Renal cortical epithelial cell (primary cell): ENCODE measurements at regions not wholly inside any gene's neighbourhood (a gene's known extent, or its start where the extent isn't known, plus 50 kb on each side); places are given as distances from the start of the nearest gene placed in this dataset.
"Not testable (repeated sequence)": the region's sequence is repeated elsewhere in the genome, so short reads cannot be mapped to it uniquely, and the experiment has no call there.

ENCODE experiments used
- DNase-seq: peaks from one replicate; pipeline ENCODE4 v3.0.0-alpha.2; 2011; ENCODE audit warnings: low read depth

- DNase-seq: no peak
Measured at GRCh38 chr2:216994353-216994854, 134.5 kb upstream of the TNP1 start.

GRCh38 chr2:216992056-216992675 is 132.3 kb upstream of the TNP1 start:
- DNase-seq: no peak

- no peak for DNase-seq
Measured at GRCh38 chr2:216991563-216991962, 131.7 kb upstream of the TNP1 start.

GRCh38 chr2:216989340-216990129 is 129.7 kb upstream of the TNP1 start:
- DNase-seq: no peak

GRCh38 chr2:216987252-216987821 is 127.5 kb upstream of the TNP1 start:
- DNase-seq: no peak

- no peak for DNase-seq
Measured at GRCh38 chr2:216985658-216986141, 125.8 kb upstream of the TNP1 start.

GRCh38 chr2:216984937-216985336 is 125.1 kb upstream of the TNP1 start:
- DNase-seq: no peak

GRCh38 chr2:216981951-216982350 is 122.1 kb upstream of the TNP1 start:
- not testable (repeated sequence) for DNase-seq

- not testable (repeated sequence) for DNase-seq
Measured at GRCh38 chr2:216980510-216980909, 120.6 kb upstream of the TNP1 start.

GRCh38 chr2:216974321-216975302 is 114.7 kb upstream of the TNP1 start:
- no peak for DNase-seq

GRCh38 chr2:216971593-216971992 is 111.7 kb upstream of the TNP1 start:
- no peak for DNase-seq

- no peak for DNase-seq
Measured at GRCh38 chr2:216970359-216970915, 110.6 kb upstream of the TNP1 start.

- no peak for DNase-seq
Measured at GRCh38 chr2:216967889-216968288, 108.0 kb upstream of the TNP1 start.

GRCh38 chr2:216960671-216961268 is 100.9 kb upstream of the TNP1 start:
- DNase-seq: no peak

- no peak for DNase-seq
Measured at GRCh38 chr2:216959433-216959832, 99.6 kb upstream of the TNP1 start.

GRCh38 chr2:216956820-216957493 is 97.1 kb upstream of the TNP1 start:
- DNase-seq: peak; percentile 98

GRCh38 chr2:216951171-216951570 is 91.3 kb upstream of the TNP1 start:
- DNase-seq: no peak

GRCh38 chr2:216950547-216950946 is 90.7 kb upstream of the TNP1 start:
- DNase-seq: no peak

- DNase-seq: no peak
Measured at GRCh38 chr2:216949700-216950413, 90.0 kb upstream of the TNP1 start.

GRCh38 chr2:216947055-216947454 is 87.2 kb upstream of the TNP1 start:
- DNase-seq: no peak
